GM18502 (cell line): ENCODE measurements at regions not wholly inside any gene's neighbourhood (a gene's known extent, or its start where the extent isn't known, plus 50 kb on each side); places are given as distances from the start of the nearest gene placed in this dataset.

ENCODE experiments used
- ATAC-seq: cut with Tn5 transposase; IDR thresholded peaks from one replicate; pipeline ENCODE4 v1.9.1; 2021; ENCODE audit warnings: mild to moderate bottlenecking; ENCODE audit not compliant: unreplicated experiment, poor library complexity

DNA sequence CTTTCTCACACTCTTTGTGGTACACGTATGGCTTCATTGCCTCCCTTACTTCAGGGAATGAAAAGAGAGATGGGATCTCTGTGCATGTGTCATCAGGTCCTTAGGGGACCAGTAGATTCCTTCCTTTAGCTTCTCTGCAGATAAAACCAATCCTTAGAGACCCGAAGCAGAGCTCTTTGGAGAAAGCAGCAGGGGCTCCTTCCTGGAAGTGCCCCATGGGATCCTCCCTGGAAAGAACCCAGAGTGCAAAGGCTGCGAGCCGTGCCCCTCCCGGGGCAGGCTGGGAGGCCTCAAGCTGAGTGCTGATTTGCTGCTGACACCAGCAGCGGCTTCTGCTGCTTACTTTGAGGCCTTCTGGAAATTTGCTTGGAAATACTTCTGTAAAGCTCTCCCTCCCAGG is 328.6 kb upstream of the RGMA start:
- no peak for ATAC-seq

DNA sequence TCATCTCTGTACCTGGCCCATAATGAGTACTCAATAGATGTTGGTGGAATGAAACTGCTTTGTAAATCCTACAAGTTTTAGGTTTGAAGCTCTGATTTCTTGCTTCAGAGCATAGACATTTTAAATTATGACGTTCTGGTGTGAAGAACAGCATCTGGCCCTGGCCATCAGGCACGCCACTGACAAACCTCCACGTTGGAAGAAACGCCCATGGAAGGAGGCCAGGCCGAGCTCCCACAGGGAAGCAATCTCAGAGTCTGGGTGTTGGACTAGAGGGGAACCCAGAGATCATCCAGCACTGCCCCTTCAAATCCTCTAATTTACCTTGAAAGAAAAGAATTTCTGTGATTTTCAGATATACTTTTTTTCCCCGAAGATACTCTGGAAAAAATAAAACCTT is 328.1 kb upstream of the RGMA start:
- ATAC-seq = no peak

DNA sequence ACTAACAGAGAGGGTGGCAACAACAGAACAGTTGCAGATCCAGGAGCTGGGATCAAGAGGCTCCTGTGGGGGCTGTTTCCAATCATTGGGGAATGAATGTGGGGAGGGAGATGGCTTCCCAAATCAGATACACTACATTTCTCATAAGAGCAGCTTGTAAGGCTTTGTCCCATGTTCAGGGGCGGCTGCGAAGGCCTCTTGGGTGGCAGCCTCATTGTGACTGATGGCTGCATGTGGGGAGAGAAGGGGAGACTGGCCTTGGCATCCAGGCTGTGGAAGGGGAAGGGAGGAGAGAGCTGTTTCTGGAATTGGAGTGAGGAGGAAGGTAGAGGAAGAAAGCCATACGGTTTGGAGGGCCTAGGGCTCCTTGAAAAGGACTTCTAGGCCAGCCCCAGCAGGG is 326.6 kb upstream of the RGMA start:
- ATAC-seq = no peak

DNA sequence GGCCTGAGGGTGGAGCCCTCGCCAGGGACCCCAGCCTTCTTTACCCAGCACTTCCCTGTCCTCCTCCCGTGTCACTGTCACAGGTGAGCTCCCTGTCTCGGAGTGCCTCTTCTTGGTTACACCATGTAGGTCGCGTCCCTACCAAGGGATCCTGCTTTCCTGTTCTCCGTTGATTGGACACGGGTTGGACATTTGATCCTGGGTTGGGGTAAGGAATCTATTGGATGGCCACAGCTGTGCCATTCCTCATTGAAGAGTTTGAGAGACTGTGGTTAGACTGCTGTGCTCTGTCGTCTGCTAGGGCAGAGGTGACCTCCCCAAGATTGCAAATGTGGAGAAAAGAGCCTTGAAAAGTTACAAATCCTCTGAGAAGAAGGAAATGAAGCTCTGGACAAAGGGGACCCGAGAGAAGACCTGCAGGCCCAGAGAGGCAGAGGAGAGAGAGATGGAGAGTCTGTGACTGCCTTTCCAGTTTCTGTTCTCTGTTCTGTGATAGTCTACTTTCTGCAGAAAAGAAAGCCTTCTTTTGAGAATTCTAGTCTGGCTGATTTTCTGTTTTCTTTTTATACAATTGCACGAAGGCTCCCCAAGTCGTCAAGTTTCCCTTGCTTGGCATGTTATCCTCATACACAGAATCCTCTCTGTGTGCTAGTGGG is 325.7 kb upstream of the RGMA start:
- no peak for ATAC-seq

DNA sequence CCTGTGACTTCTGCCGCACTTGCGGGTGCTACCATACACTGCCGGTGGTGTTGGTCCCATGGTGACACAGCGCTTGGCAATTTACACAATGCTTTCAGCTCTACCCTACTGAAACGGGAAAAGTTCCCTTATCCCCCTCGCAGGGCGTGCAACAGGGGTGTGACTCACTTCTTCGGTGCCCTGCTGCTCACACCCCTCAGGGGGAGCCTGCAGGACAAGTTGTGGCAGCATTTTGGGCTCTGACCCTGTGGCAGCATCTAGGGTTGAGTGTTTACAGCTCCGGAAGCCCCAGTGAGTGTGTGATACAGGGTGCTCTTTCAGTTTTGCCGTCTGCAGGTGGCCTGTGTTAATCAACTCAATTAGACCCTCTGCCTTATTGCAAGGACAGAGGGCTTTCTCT is 324.7 kb upstream of the RGMA start:
- no peak for ATAC-seq

DNA sequence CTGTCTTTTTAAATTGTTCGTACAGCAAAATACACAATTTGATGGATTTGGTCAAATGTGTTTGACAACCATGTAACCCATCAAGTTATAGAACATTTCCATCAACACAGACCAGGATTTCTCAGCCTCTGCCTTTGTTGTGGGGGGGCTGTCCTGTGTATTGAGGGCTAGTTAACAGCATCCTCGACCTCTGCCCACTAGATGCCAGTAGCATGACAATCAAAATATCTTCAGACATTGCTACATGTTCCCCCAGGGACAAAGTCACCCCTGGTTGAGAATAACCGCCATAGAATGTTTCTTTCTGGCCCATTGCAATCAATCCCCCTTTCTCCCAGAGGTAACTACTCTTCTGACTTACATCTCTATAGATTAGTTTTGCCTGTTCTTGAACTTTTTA is 310.1 kb upstream of the RGMA start:
- ATAC-seq = no peak

DNA sequence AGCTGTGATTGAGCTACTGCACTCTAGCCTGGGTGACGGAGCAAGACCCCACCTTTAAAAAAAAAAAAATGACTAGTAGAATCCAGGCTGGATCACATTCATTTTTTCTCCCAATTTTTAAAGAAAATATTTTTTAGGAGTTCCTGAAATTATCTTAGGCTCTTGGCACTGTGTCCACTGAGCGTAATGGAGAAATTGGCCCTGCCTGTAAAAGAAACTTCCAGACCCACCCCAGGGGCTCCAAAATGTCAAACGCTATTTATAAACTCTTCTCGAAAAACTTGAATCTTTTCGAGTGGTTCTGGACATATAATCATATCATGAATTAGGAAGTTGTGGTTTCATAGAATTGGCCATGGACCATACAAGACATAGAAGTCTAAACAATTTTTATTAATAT is 300.2 kb upstream of the RGMA start:
- ATAC-seq = no peak

DNA sequence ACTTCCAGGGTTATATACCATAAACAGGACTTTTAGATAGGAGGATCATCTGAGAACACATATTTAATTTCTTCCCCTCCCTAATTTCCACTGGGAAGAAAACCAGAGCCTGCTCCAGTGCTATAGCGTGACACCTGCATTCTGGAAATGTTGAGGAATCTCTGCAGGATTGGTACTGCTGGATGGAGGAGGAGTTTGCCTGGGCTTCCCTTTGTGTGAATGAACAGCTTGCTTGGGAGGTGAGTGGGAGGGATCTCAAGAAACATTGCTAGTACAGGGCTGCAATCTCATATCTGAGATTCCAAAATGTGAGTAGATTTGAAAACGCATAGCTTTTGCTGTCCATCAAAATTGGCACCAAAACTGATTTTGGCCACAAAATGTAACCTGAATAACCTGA is 295.9 kb upstream of the RGMA start:
- ATAC-seq = no peak

DNA sequence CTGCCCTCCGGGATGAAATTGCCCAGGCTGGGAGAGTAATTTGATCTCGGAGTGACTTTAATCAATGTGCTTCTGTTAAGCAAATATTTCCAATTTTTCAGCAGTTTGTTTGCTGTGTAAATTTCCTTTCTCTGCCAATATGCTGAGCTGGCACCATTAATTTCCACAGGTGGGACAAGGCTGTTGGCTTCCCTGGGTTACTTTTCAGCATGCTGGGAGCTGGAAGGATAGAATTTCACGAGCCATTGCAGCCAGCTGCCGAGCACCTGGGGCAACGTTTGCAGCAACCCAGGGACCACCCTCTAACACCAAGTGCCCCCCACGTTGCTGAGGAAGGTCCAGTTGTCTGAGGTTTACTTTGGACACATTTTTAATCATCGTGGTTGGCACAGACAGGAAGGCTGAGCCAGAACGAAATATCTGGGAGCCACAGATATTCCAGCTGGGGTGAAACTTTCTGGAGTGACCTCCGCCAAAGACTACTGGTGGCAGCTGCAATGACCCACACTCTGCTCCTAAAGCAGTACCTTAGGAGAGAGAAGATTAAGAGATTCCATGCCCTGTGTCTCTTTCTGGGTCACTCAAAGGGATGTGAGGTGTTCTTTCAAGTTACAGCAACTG is 293.3 kb upstream of the RGMA start:
- no peak for ATAC-seq

DNA sequence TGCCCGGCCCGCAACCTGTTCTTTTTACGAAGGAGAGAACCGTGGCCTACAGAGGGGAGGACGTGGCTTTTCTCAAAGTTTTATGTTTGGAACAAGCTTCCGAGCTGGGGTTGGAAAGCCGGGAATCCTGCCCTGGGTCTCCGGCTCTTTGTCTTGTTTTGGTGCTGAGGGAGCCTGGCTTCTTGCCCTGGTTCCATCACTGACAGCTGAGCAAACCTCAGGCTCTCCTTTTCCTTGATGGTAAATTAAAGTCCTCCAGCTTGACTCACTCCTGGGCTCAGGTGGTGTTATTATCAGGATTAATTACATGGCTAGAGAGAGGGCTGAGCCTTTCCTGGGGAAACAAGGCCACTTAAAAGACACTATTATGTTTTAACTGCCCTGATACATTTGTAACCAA is 289.5 kb upstream of the RGMA start:
- ATAC-seq = no peak

DNA sequence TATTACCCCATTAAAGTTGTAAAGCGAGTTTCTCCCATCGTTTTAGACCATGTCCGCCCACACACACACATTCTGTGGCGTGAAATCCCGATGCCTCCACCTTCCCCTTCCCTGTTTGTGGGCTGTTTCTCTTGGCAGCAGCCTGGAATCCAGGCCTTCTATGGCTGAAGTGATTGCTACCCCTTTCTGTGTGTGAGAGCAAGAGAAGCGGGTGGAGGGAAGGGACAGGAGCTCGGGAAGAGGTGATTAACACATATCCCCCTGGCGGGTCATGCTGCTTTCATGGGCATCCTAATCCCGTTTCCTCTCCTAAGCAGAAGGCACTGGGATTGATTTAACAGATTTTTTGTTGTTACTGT is 283.8 kb upstream of the RGMA start:
- no peak for ATAC-seq

DNA sequence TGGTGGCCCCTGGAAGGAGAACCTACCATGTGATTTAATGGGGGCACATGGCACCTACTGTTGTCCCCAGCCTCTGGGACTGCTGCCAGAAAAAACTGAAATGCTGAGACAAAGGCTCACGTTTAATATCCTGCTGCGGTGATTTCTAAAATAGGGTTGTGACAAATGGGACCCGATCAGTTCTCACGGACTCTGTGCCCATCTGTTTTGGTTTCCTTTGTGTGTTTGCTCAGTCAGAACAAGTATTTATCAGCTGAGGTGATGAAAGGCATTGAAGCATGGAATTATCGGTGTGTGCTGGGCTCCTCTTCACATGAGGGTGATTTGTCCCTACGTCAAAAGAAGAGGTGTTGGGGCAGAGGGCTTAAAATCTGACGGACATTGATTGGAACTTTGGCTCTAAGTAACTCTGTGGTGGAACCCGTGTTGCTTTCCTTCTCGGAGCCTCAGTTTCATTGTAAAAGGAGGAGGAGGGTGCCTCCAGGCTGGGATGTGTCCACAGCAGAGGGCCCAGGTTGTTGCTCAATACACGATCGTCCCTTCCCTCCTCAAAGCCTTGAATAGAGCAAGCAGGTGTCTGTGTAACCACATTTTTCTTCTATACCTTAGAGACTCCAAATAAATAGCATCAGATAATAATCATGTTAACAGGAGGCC is 283.3 kb upstream of the RGMA start:
- no peak for ATAC-seq

DNA sequence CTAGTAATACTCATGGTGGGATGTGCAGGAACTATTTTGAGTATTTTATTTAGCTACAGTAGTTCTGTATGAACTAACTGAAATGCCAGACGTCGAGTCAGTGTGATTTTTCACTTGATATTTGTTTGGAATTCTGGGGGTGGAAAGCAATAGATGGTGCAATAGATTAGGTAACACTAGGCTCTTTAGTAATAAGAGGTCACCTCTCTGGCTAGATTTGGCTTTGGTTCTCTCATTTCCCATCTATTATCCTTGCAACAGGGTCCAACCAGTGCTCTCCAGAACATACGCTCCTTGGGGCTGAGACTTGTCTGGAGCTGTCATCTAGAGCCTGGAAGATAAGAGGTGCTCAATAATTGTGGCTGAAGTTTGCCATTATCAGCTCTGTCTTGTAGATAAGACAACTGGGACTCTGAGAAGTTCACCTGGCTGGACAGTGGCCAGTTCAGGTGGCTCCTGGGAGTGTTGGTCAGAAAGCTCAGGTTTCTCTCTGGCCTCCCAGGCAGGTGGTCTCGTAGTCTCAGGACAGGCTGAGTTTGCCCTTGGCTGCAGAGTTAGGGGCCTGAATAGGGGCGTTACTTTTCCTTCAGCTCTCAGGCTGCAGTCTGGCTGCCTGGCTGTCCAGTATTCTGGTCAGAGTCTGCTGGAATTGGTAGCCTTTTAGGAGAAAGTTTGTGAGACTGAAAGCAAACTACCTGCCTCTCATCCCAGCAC is 277.5 kb upstream of the RGMA start:
- no peak for ATAC-seq

DNA sequence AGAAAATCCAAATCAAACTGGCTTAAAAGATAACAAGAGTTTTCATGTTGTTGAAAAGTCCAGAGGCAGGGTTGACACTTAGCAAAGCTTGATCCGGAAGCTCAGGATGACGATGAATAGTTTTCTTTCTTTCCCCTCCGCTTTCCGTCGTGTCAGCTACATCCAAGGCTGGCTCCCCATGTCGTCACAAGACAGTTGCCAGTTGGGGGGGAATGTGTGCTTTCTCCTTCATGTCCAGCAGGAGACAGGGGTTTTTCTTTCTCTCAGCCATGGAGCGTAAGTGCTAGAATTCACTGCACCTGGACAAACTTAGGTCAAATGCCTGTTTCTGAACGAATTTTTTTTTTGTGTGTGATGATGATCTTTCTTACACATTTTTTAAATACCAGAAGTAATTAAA is 273.8 kb upstream of the RGMA start:
- no peak for ATAC-seq

DNA sequence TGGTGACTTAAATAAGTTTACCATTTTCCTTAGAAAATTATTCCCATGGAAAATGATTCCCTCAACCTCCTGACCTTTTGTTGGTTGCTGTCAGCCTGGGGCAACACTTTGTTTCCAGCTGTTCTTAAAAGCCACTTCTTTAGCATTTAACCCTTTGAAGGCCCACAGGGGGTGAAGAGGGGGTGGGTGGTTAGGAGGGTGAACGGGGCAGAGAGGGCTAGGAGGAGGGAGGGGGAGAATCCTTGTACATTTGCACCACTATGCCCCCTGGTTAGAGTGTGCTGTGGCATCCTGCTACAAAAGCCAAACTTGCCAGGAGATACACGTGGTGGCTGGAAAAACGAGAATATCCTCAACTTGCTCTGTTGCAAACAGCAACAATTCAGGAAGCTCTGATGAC is 273.2 kb upstream of the RGMA start:
- no peak for ATAC-seq

DNA sequence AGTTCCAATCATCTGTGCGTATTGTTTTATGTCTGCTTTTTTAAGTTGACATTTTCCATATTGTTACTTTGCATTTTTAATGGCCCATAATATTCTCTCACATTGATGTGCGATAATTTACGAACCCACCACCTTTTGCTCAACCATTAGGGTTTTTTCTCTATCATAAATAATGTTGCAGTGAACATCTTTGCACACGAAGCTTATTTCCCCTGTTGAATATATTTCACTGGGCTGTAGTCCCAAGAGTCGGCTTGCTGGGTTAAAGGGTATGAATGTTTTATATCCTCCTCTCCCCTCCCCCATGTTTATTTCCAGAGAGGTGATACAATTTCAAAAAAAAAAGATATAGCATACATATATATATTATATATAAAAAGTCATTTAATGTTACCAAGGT is 272.7 kb upstream of the RGMA start:
- no peak for ATAC-seq

DNA sequence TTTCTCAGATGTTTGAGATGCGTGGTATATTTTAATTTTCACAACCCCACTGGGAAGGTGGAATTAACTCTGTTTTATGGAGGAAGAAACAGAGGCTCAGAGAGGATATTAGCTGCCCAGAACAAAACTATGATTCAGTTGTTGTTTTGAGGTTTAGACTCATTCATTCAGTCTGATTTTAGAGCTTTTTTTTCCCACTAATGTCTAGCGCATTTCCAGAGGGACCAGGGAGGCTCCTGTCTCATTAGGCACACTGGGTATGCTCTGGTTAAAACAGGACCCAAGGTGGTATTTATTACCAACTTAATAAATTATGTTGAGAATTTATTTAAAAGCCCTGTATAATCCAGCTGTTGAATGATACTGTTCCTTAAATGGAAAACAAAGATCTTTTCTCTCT is 272.0 kb upstream of the RGMA start:
- ATAC-seq = no peak

DNA sequence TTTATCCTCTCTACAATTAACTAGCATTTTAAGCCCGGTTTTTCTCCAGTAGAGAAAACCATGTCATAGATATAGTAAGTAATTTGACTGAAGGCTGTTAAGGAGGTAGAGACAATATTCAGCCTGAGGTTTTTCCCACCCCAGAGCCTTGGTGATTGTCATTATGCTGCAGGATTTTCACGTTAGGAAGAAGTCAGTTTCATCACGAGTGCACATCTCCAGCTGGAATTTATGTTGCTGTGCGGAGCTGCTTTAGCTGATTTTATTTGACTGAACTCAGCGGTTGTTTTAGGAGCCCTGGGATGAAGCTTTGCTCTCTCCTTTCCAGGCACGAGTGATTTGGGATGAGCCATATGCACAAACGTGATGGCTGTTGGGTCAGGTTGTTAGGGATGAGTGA is 271.3 kb upstream of the RGMA start:
- no peak for ATAC-seq

DNA sequence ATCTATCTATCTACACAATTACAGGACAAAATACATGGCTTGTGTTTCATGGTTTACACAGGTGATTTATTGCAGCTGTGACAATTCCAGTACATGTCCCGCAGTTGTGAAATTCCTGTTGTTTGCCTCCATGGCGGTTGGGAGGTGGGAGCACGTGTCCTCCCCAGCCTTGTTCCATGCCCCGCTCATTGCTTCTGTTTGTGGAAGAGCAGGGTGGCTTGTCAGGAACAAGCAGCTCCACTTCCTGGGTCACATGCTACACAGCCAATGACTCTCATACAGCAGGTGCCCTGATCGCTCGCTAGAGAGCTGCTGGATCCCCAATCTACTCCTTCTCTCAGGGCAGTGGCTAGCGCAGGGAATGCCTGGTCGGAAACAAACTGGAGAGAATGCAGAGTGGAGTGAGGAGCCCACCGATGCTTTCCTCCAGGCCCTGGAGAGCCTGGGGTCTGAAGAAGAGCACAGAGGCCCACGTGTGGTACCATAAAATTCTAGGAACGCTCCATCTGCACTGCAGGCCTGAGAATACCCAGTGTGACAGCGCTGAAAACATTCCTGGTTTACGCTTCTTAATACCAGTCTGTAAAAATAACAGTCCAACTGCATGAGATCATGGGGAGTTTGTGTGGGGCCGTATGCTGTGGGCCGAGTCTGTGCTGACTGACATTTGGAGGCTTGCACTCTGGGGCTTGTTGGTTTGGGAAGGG is 270.6 kb upstream of the RGMA start:
- no peak for ATAC-seq

DNA sequence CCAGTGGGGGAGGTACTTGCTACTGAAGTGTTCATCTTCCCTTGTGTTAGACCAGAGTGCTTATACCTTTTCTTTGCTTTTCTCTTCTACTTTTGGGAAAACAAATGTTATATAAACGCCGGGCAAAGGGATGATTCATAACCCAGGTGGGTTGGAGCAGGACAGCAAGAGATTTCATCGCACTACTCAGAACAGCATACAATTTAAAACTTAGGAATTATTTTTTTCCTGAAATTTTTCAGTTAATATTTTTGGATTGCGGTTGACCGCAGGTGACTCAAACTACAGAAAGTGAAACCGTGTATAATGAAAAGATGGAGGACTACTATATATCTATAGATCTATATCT is 270.0 kb upstream of the RGMA start:
- ATAC-seq = no peak
